Osteocyte (in vitro differentiated cells): ENCODE measurements at regions not wholly inside any gene's neighbourhood (a gene's known extent, or its start where the extent isn't known, plus 50 kb on each side); places are given as distances from the start of the nearest gene placed in this dataset.

Experiments
- DNase-seq: peaks from one replicate; pipeline ENCODE4 v3.0.0; 2021; ENCODE audit warnings: mixed read lengths; ENCODE audit not compliant: unreplicated experiment; ENCODE audit errors: extremely low spot score
- H3K27ac Mint-ChIP-seq: one replicate; pipeline ENCODE4 v1.8.0; 2021; ENCODE audit warnings: mild to moderate bottlenecking, mixed read lengths; ENCODE audit not compliant: unreplicated experiment
- H3K27me3 Mint-ChIP-seq: one replicate; pipeline ENCODE4 v1.8.0; 2021; ENCODE audit warnings: mixed read lengths; ENCODE audit not compliant: unreplicated experiment
- H3K36me3 Mint-ChIP-seq: one replicate; pipeline ENCODE4 v1.8.0; 2021; ENCODE audit warnings: mixed read lengths; ENCODE audit not compliant: unreplicated experiment
- H3K4me1 Mint-ChIP-seq: one replicate; pipeline ENCODE4 v1.8.0; 2021; ENCODE audit warnings: mixed read lengths; ENCODE audit not compliant: unreplicated experiment
- H3K4me3 Mint-ChIP-seq: one replicate; pipeline ENCODE4 v1.8.0; 2021; ENCODE audit warnings: mild to moderate bottlenecking, moderate library complexity, mixed read lengths; ENCODE audit not compliant: unreplicated experiment
- H3K9me3 Mint-ChIP-seq: one replicate; pipeline ENCODE4 v1.8.0; 2021; ENCODE audit warnings: mixed read lengths; ENCODE audit not compliant: unreplicated experiment
- CTCF ChIP-seq: fragments of 200-600 bp; sonication (generic); IDR thresholded peaks from 2 replicates; pipeline ENCODE4 v1.5.0; 2021; ENCODE audit warnings: antibody characterized with exemption, mild to moderate bottlenecking, moderate library complexity

- H3K4me1 Mint-ChIP-seq: peaks cover 62% of the 10 kb centered on the region
- DNase-seq: no peak
- no peak overlapping the region for H3K4me3 Mint-ChIP-seq
- peak overlapping the region; percentile 77 for H3K27ac Mint-ChIP-seq
- H3K27me3 Mint-ChIP-seq: no peaks in the 10 kb centered on the region
- H3K36me3 Mint-ChIP-seq: peaks cover 3% of the 10 kb centered on the region
- peaks cover 4% of the 10 kb centered on the region for H3K9me3 Mint-ChIP-seq
- no peak for TF ChIP-seq CTCF
Observed at GRCh38 chr5:92554447-92555085, 1026.5 kb downstream of the NR2F1-AS1 start.

- peaks cover 3% of the 10 kb centered on the region for H3K36me3 Mint-ChIP-seq
- H3K27me3 Mint-ChIP-seq: no peaks in the 10 kb centered on the region
- peaks cover 8% of the 10 kb centered on the region for H3K9me3 Mint-ChIP-seq
- peaks cover 60% of the 10 kb centered on the region for H3K4me1 Mint-ChIP-seq
- no peak for TF ChIP-seq CTCF
- DNase-seq: no peak
- no peak overlapping the region for H3K4me3 Mint-ChIP-seq
- peak overlapping the region; percentile 91 for H3K27ac Mint-ChIP-seq
Observed at GRCh38 chr5:92553326-92553725, 1027.7 kb downstream of the NR2F1-AS1 start.

- H3K27me3 Mint-ChIP-seq: no peaks in the 10 kb centered on the region
- H3K27ac Mint-ChIP-seq: peak overlapping the region; percentile 91
- peaks cover 3% of the 10 kb centered on the region for H3K36me3 Mint-ChIP-seq
- peak overlapping the region; percentile 2 for H3K4me3 Mint-ChIP-seq
- no peak for DNase-seq
- peaks cover 56% of the 10 kb centered on the region for H3K4me1 Mint-ChIP-seq
- TF ChIP-seq CTCF: no peak
- peaks cover 8% of the 10 kb centered on the region for H3K9me3 Mint-ChIP-seq
Observed at GRCh38 chr5:92552206-92553160, 1028.5 kb downstream of the NR2F1-AS1 start.

GRCh38 chr5:92548346-92548745, 1032.7 kb downstream of the NR2F1-AS1 start:
- peak overlapping the region; percentile 32 for H3K27ac Mint-ChIP-seq
- H3K4me3 Mint-ChIP-seq: no peak overlapping the region
- H3K9me3 Mint-ChIP-seq: peaks cover 13% of the 10 kb centered on the region
- H3K4me1 Mint-ChIP-seq: peaks cover 74% of the 10 kb centered on the region
- TF ChIP-seq CTCF: no peak
- H3K27me3 Mint-ChIP-seq: no peaks in the 10 kb centered on the region
- H3K36me3 Mint-ChIP-seq: no peaks in the 10 kb centered on the region
- no peak for DNase-seq

- Mint-ChIP-seq H3K27me3 (no peaks in the 10 kb centered on the region), H3K27ac (peak overlapping the region; percentile 92), H3K4me3 (no peak overlapping the region), H3K4me1 (peaks cover 60% of the 10 kb centered on the region), H3K36me3 (no peaks in the 10 kb centered on the region), H3K9me3 (peaks cover 9% of the 10 kb centered on the region)
- no peak for DNase-seq
- TF ChIP-seq CTCF: no peak
Observed at GRCh38 chr5:92544596-92544995, 1036.4 kb downstream of the NR2F1-AS1 start.
